HEK293T (cell line): ENCODE measurements at regions not wholly inside any gene's neighbourhood (a gene's known extent, or its start where the extent isn't known, plus 50 kb on each side); places are given as distances from the start of the nearest gene placed in this dataset.
A peak's percentile ranks its signal among the peaks of the same experiment; 100 is the strongest.

Experiments
- CTCF ChIA-PET: fragments of 350-600 bp; formaldehyde crosslinking; extraction: SDS; loops from one replicate; lab custom pipeline; 2021; ENCODE audit warnings: antibody characterized with exemption, inconsistent platforms; lab: Yijun Ruan, JAX
- POLR2A ChIA-PET: fragments of 350-600 bp; formaldehyde crosslinking; extraction: SDS; loops from one replicate; lab custom pipeline; 2020; ENCODE audit warnings: antibody characterized with exemption, inconsistent platforms; lab: Yijun Ruan, JAX
- DNase-seq: peaks from one replicate; pipeline ENCODE4 v3.0.0; 2012; ENCODE audit warnings: mixed read lengths; ENCODE audit errors: extremely low spot score
- ARNT ChIP-seq: fragments of 450-650 bp; IDR thresholded peaks from 2 replicates; pipeline ENCODE4 v1.6.1; 2017; ENCODE audit warnings: mild to moderate bottlenecking
- BHLHE40 ChIP-seq: fragments of 450-650 bp; IDR thresholded peaks from 2 replicates; pipeline ENCODE4 v1.6.1; 2016; ENCODE audit warnings: mild to moderate bottlenecking, moderate library complexity, borderline replicate concordance
- CTBP1 ChIP-seq: fragments of 450-650 bp; IDR thresholded peaks from 2 replicates; pipeline ENCODE4 v1.6.1; 2016; ENCODE audit warnings: borderline replicate concordance
- ELF4 ChIP-seq: fragments of 450-650 bp; IDR thresholded peaks from 2 replicates; pipeline ENCODE4 v1.6.1; 2017; ENCODE audit warnings: antibody characterized with exemption
- FOXA1 ChIP-seq: fragments of 450-650 bp; IDR thresholded peaks from 2 replicates; pipeline ENCODE4 v1.6.1; 2016; ENCODE audit warnings: mild to moderate bottlenecking
- FOXK2 ChIP-seq: fragments of 450-650 bp; IDR thresholded peaks from 2 replicates; pipeline ENCODE4 v1.6.1; 2016; ENCODE audit warnings: mild to moderate bottlenecking
- FOXM1 ChIP-seq: fragments of 450-650 bp; IDR thresholded peaks from 2 replicates; pipeline ENCODE4 v1.6.1; 2017; ENCODE audit warnings: mild to moderate bottlenecking, borderline replicate concordance
- HDGF ChIP-seq: fragments of 450-650 bp; IDR thresholded peaks from 2 replicates; pipeline ENCODE4 v1.6.1; 2017; ENCODE audit warnings: antibody characterized with exemption, borderline replicate concordance
- L3MBTL2 ChIP-seq: fragments of 450-650 bp; conservative IDR thresholded peaks from 2 replicates; pipeline ENCODE4 v1.6.1; 2016; ENCODE audit warnings: mild to moderate bottlenecking
- LEF1 ChIP-seq: fragments of 450-650 bp; IDR thresholded peaks from 2 replicates; pipeline ENCODE4 v1.6.1; 2017; ENCODE audit warnings: mild to moderate bottlenecking, borderline replicate concordance
- NFRKB ChIP-seq: fragments of 450-650 bp; IDR thresholded peaks from 2 replicates; pipeline ENCODE4 v1.6.1; 2016; ENCODE audit warnings: mild to moderate bottlenecking, moderate library complexity
- PKNOX1 ChIP-seq: fragments of 450-650 bp; IDR thresholded peaks from 2 replicates; pipeline ENCODE4 v1.6.1; 2016
- SP1 ChIP-seq: fragments of 450-650 bp; IDR thresholded peaks from 2 replicates; pipeline ENCODE4 v1.6.1; 2017
- SUZ12 ChIP-seq: fragments of 450-650 bp; IDR thresholded peaks from 2 replicates; pipeline ENCODE4 v1.6.1; 2016; ENCODE audit warnings: mild to moderate bottlenecking
- TARDBP ChIP-seq: fragments of 450-650 bp; IDR thresholded peaks from 2 replicates; pipeline ENCODE4 v1.6.1; 2016
- ZNF384 ChIP-seq: fragments of 450-650 bp; IDR thresholded peaks from 2 replicates; pipeline ENCODE4 v1.6.1; 2016

GRCh38 chr13:31427151-31428100, 227.7 kb downstream of the B3GLCT start:
- CTCF ChIA-PET = interaction anchor here (0.6 to 1.1 kb wide), 2 partner anchors 190 to 191 kb away, joined by 3 to 4 read pairs; no protein-coding TSS in a partner anchor
- no peak for DNase-seq
- TF ChIP-seq BHLHE40 (no peak), ZNF384 (no peak), FOXM1 (no peak), NFRKB (no peak), L3MBTL2 (no peak), HDGF (no peak), PKNOX1 (no peak), FOXA1 (no peak)

GRCh38 chr13:31431722-31432137, 232.0 kb downstream of the B3GLCT start:
- DNase-seq = peak; percentile 58
- CTCF ChIA-PET = interaction anchor here (0.6 to 0.9 kb wide), 2 partner anchors 479 to 1095 kb away, joined by 3 read pairs; no protein-coding TSS in a partner anchor
- POLR2A ChIA-PET = no interaction called here
- TF ChIP-seq CTBP1 = no peak

More at GRCh38 chr13:31427151-31428100, 227.7 kb downstream of the B3GLCT start:
- POLR2A ChIA-PET = no interaction called here

- CTCF ChIA-PET = interaction anchor here (1.1 kb wide), 1 partner anchor 41 kb away, joined by 3 read pairs; no protein-coding TSS in a partner anchor
- no peak for DNase-seq
- TF ChIP-seq ZNF384 = no peak
- TF ChIP-seq SP1 = no peak
- no peak for TF ChIP-seq ELF4
- TF ChIP-seq BHLHE40 = no peak
- no peak for TF ChIP-seq FOXA1
- no peak for TF ChIP-seq SUZ12
- TF ChIP-seq PKNOX1 = no peak
- no peak for TF ChIP-seq TARDBP
- TF ChIP-seq FOXM1 = no peak
- no peak for TF ChIP-seq FOXK2
- POLR2A ChIA-PET = no interaction called here
Measured at GRCh38 chr13:31433207-31433606, 233.4 kb downstream of the B3GLCT start.

GRCh38 chr13:31433746-31434145, 234.0 kb downstream of the B3GLCT start:
- no peak for TF ChIP-seq PKNOX1
- no peak for TF ChIP-seq ARNT
- TF ChIP-seq FOXM1 = no peak
- TF ChIP-seq NFRKB = no peak
- no peak for TF ChIP-seq LEF1
- no peak for TF ChIP-seq ELF4
- TF ChIP-seq CTBP1 = no peak
- no peak for TF ChIP-seq TARDBP
- no peak for TF ChIP-seq SP1
- TF ChIP-seq SUZ12 = no peak
- no peak for TF ChIP-seq ZNF384
- no peak for TF ChIP-seq L3MBTL2
- no peak for TF ChIP-seq FOXA1
- TF ChIP-seq HDGF = no peak
- CTCF ChIA-PET = interaction anchor here (1.1 kb wide), 1 partner anchor 41 kb away, joined by 3 read pairs; no protein-coding TSS in a partner anchor

GRCh38 chr13:31434613-31435012, 234.8 kb downstream of the B3GLCT start:
- CTCF ChIA-PET = no interaction called here
- POLR2A ChIA-PET = no interaction called here
- TF ChIP-seq ARNT (no peak), SUZ12 (no peak), CTBP1 (no peak), PKNOX1 (no peak), SP1 (no peak)
- DNase-seq = no peak

More at GRCh38 chr13:31433746-31434145, 234.0 kb downstream of the B3GLCT start:
- DNase-seq = no peak
- POLR2A ChIA-PET = no interaction called here

GRCh38 chr13:31435536-31435935, 235.8 kb downstream of the B3GLCT start:
- ChIA-PET POLR2A (no interaction called here), CTCF (no interaction called here)
- no peak for DNase-seq
- TF ChIP-seq LEF1 = no peak
- no peak for TF ChIP-seq PKNOX1
- no peak for TF ChIP-seq FOXK2
- no peak for TF ChIP-seq ZNF384
- no peak for TF ChIP-seq ARNT
- no peak for TF ChIP-seq CTBP1
- no peak for TF ChIP-seq FOXM1
- TF ChIP-seq SP1 = no peak
- TF ChIP-seq SUZ12 = no peak
- TF ChIP-seq ELF4 = no peak
- TF ChIP-seq FOXA1 = no peak
- TF ChIP-seq BHLHE40 = no peak
- no peak for TF ChIP-seq L3MBTL2
- no peak for TF ChIP-seq TARDBP
- TF ChIP-seq HDGF = no peak
- TF ChIP-seq NFRKB = no peak
